MM.1S (cell line): ENCODE measurements at regions not wholly inside any gene's neighbourhood (a gene's known extent, or its start where the extent isn't known, plus 50 kb on each side); places are given as distances from the start of the nearest gene placed in this dataset.

Experiments used
- DNase-seq: peaks from one replicate; pipeline ENCODE4 v3.0.0-alpha.2; 2015
- H2AFZ ChIP-seq: fragments of 300-600 bp; sonication (generic); 2 replicates; pipeline ENCODE4 v1.6.0; 2016; ENCODE audit warnings: antibody characterized with exemption, low read length
- H3F3A ChIP-seq: fragments of 300-600 bp; sonication (generic); 2 replicates; pipeline ENCODE4 v1.6.1; 2016; ENCODE audit warnings: mild to moderate bottlenecking, antibody characterized with exemption, low read length, moderate library complexity, mixed read lengths; ENCODE audit not compliant: insufficient read depth
- H3K27ac ChIP-seq: fragments of 300-600 bp; sonication (generic); 2 replicates; pipeline ENCODE4 v1.5.1; 2016; ENCODE audit warnings: mild to moderate bottlenecking, low read length
- H3K27me3 ChIP-seq: fragments of 300-600 bp; sonication (generic); replicated peaks from 2 replicates; pipeline ENCODE4 v1.6.0; 2016; ENCODE audit warnings: low read length; ENCODE audit not compliant: insufficient read depth
- H3K36me3 ChIP-seq: fragments of 300-600 bp; sonication (generic); replicated peaks from 2 replicates; pipeline ENCODE4 v1.6.1; 2016; ENCODE audit warnings: mild to moderate bottlenecking, low read length, mixed read lengths; ENCODE audit not compliant: insufficient read depth
- H3K4me1 ChIP-seq: fragments of 300-600 bp; sonication (generic); 2 replicates; pipeline ENCODE4 v1.6.1; 2016; ENCODE audit warnings: low read length, mixed read lengths
- H3K4me2 ChIP-seq: fragments of 300-600 bp; sonication (generic); 2 replicates; pipeline ENCODE4 v1.6.0; 2016; ENCODE audit warnings: low read depth, low read length
- H3K4me3 ChIP-seq: fragments of 300-600 bp; sonication (generic); 2 replicates; pipeline ENCODE4 v1.5.1; 2016; ENCODE audit warnings: low read length, mixed read lengths
- H3K79me2 ChIP-seq: fragments of 300-600 bp; sonication (generic); 2 replicates; pipeline ENCODE4 v1.6.1; 2016; ENCODE audit warnings: mixed run types, low read length, mixed read lengths
- H3K9ac ChIP-seq: fragments of 300-600 bp; sonication (generic); 2 replicates; pipeline ENCODE4 v1.6.1; 2016; ENCODE audit warnings: low read length, mixed read lengths
- H3K9me2 ChIP-seq: fragments of 300-600 bp; sonication (generic); replicated peaks from 2 replicates; pipeline ENCODE4 v1.6.1; 2016; ENCODE audit warnings: mild to moderate bottlenecking, low read length, mixed read lengths; ENCODE audit not compliant: insufficient read depth
- H3K9me3 ChIP-seq: fragments of 300-600 bp; sonication (generic); replicated peaks from 2 replicates; pipeline ENCODE4 v1.6.1; 2016; ENCODE audit warnings: mild to moderate bottlenecking, low read length, mixed read lengths; ENCODE audit not compliant: insufficient read depth
- H4K20me1 ChIP-seq: fragments of 300-600 bp; sonication (generic); 2 replicates; pipeline ENCODE4 v1.6.1; 2016; ENCODE audit warnings: mild to moderate bottlenecking, low read length, moderate library complexity, mixed read lengths; ENCODE audit not compliant: insufficient read depth
- EZH2 ChIP-seq: fragments of 300-600 bp; sonication (generic); optimal IDR thresholded peaks from 2 replicates; pipeline ENCODE3; 2017; ENCODE audit warnings: low read depth, mild to moderate bottlenecking, antibody characterized with exemption, low read length, mixed read lengths
- EZH2phosphoT487 ChIP-seq: fragments of 300-600 bp; sonication (generic); IDR thresholded peaks from 2 replicates; pipeline ENCODE4 v1.6.1; 2018; ENCODE audit warnings: antibody characterized with exemption, low read length
- TF ChIP-seq, protein P1 (sequence below): fragments of 300-600 bp; sonication (generic); IDR thresholded peaks from 2 replicates; pipeline ENCODE4 v1.5.1; 2016; ENCODE audit warnings: antibody characterized with exemption, low read length, mixed read lengths

DNA sequence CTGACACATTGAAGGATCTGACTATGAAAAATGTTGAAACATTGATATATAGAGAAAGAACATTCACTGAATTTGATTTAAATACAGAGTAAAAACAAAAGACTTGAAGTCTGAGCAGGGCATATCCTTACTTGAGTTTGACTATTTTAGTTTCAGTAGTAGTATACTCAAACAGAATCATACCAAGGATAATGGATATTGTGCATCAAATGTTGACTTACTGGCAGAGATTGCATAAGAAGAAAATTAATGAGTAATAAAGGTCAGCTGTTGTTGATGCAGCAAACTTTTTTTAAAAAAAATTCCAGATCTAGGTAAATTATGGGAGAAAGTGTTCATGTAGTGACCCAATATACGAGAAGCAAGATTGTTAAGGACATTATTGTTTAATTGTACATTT lies 94.5 kb upstream of the APOOL start:
- Histone ChIP-seq H3K79me2 (no peaks in the 10 kb centered on the region), H3F3A (no peaks in the 10 kb centered on the region), H3K9me2 (no peaks in the 10 kb centered on the region), H3K4me2 (no peak overlapping the region), H3K9ac (no peak overlapping the region), H3K9me3 (no peaks in the 10 kb centered on the region), H3K27me3 (no peaks in the 10 kb centered on the region), H3K27ac (no peak overlapping the region), H4K20me1 (no peaks in the 10 kb centered on the region), H3K4me1 (no peaks in the 10 kb centered on the region), H3K4me3 (no peak overlapping the region), H2AFZ (no peak overlapping the region), H3K36me3 (no peaks in the 10 kb centered on the region)
- no peak for TF ChIP-seq EZH2
- no peak for TF ChIP-seq EZH2phosphoT487
- TF ChIP-seq, protein P1, sequence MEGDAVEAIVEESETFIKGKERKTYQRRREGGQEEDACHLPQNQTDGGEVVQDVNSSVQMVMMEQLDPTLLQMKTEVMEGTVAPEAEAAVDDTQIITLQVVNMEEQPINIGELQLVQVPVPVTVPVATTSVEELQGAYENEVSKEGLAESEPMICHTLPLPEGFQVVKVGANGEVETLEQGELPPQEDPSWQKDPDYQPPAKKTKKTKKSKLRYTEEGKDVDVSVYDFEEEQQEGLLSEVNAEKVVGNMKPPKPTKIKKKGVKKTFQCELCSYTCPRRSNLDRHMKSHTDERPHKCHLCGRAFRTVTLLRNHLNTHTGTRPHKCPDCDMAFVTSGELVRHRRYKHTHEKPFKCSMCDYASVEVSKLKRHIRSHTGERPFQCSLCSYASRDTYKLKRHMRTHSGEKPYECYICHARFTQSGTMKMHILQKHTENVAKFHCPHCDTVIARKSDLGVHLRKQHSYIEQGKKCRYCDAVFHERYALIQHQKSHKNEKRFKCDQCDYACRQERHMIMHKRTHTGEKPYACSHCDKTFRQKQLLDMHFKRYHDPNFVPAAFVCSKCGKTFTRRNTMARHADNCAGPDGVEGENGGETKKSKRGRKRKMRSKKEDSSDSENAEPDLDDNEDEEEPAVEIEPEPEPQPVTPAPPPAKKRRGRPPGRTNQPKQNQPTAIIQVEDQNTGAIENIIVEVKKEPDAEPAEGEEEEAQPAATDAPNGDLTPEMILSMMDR, result no peak
- no peak for DNase-seq

DNA sequence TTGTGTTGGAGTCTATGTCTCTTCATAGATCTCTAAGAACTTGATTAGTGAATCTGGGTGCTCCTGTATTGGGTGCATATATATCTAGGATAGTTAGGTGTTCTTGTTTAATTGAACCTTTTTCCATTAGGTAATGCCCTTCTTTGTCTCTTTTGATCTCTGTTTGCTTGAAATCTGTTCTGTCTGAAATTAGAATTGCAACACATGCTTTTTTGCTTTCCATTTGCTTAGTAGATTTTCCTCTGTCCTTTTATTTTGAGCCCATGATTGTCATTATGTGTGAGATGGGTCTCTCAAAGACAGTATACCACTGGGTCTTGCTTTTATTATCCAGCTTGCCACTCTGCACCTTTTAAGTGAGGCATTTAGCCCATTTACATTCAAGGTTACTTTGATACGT lies 79.1 kb upstream of the APOOL start:
- H3K9me3 ChIP-seq, result no peaks in the 10 kb centered on the region
- H2AFZ ChIP-seq, result no peak overlapping the region
- no peaks in the 10 kb centered on the region for H3K79me2 ChIP-seq
- H4K20me1 ChIP-seq, result no peaks in the 10 kb centered on the region
- H3K4me1 ChIP-seq, result no peaks in the 10 kb centered on the region
- TF ChIP-seq EZH2 (no peak), EZH2phosphoT487 (no peak)
- TF ChIP-seq, protein P1, result no peak
- no peak overlapping the region for H3K27ac ChIP-seq
- no peak for DNase-seq
- no peaks in the 10 kb centered on the region for H3F3A ChIP-seq
- H3K27me3 ChIP-seq, result no peaks in the 10 kb centered on the region
- H3K9ac ChIP-seq, result no peak overlapping the region
- H3K4me3 ChIP-seq, result no peak overlapping the region
- H3K4me2 ChIP-seq, result no peak overlapping the region
- no peaks in the 10 kb centered on the region for H3K9me2 ChIP-seq
- H3K36me3 ChIP-seq, result no peaks in the 10 kb centered on the region

DNA sequence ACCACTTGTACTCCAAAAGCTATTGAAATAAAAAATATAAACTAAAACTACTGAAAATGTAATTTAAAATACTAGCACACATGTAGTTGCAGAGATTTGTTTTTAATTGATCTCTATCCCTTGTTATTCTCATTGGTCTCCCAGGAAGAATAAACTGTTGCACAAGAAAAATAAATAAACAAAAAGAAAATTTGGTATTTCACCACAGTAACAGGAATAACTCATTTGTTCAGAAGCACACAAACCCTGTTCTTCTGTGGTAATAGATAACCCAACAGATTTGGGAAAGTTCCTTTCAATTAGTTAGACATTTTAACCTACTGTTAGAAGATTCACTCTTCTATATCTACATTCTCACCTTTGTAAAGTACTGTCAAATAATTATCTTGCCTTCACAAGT lies 70.9 kb upstream of the APOOL start:
- no peaks in the 10 kb centered on the region for H4K20me1 ChIP-seq
- H3F3A ChIP-seq, result no peaks in the 10 kb centered on the region
- no peaks in the 10 kb centered on the region for H3K9me3 ChIP-seq

GRCh38 chrX:84933956-84934556 lies 69.6 kb upstream of the APOOL start:
- H3F3A ChIP-seq, result no peaks in the 10 kb centered on the region
- no peaks in the 10 kb centered on the region for H3K79me2 ChIP-seq
- H3K4me1 ChIP-seq, result no peaks in the 10 kb centered on the region
- no peaks in the 10 kb centered on the region for H4K20me1 ChIP-seq
- H3K4me3 ChIP-seq, result no peak overlapping the region
- no peaks in the 10 kb centered on the region for H3K27me3 ChIP-seq
- H2AFZ ChIP-seq, result no peak overlapping the region
- no peak overlapping the region for H3K27ac ChIP-seq
- no peak overlapping the region for H3K4me2 ChIP-seq
- no peaks in the 10 kb centered on the region for H3K9me2 ChIP-seq
- no peak overlapping the region for H3K9ac ChIP-seq
- H3K9me3 ChIP-seq, result no peaks in the 10 kb centered on the region
- no peak for DNase-seq
- H3K36me3 ChIP-seq, result no peaks in the 10 kb centered on the region
- TF ChIP-seq EZH2phosphoT487 (no peak), EZH2 (no peak)
- TF ChIP-seq, protein P1, result no peak

More for the DNA sequence above, 70.9 kb upstream of the APOOL start:
- TF ChIP-seq EZH2 (no peak), EZH2phosphoT487 (no peak)
- Histone ChIP-seq H3K79me2 (no peaks in the 10 kb centered on the region), H3K4me1 (no peaks in the 10 kb centered on the region), H3K36me3 (no peaks in the 10 kb centered on the region), H3K27ac (no peak overlapping the region), H2AFZ (no peak overlapping the region), H3K9me2 (no peaks in the 10 kb centered on the region), H3K27me3 (no peaks in the 10 kb centered on the region), H3K4me3 (no peak overlapping the region), H3K9ac (no peak overlapping the region), H3K4me2 (no peak overlapping the region)
- DNase-seq, result no peak
